T-helper 1 cell treated with Interleukin-12 subunit alpha and Interleukin-12 subunit beta and Interleukin-4 antibody, amounts not matched to agents 30 ng/mL and 1 ng/mL, for 36 hours (primary cell): ENCODE measurements at regions not wholly inside any gene's neighbourhood (a gene's known extent, or its start where the extent isn't known, plus 50 kb on each side); places are given as distances from the start of the nearest gene placed in this dataset.

Experiments
- intact Hi-C: fragments of 100-400 bp; cut with micrococcal nuclease; formaldehyde crosslinking; loops from one replicate; pipeline ENCODE4 v1.15.1; 2024

GRCh38 chr16:79543219-79543618, 57.3 kb downstream of the MAF start:
- intact Hi-C loops: no loop called here

- intact Hi-C loops: no loop called here
Observed at GRCh38 chr16:79542237-79542774, 58.2 kb downstream of the MAF start.

GRCh38 chr16:79540825-79541595, 59.5 kb downstream of the MAF start:
- intact Hi-C loops: no loop called here

GRCh38 chr16:79537584-79537983, 63.0 kb downstream of the MAF start:
- intact Hi-C loops: no loop called here

- intact Hi-C loops: no loop called here
Observed at GRCh38 chr16:79536958-79537357, 63.6 kb downstream of the MAF start.

GRCh38 chr16:79535130-79535529, 65.4 kb downstream of the MAF start:
- intact Hi-C loops: no loop called here

GRCh38 chr16:79534143-79534542, 66.4 kb downstream of the MAF start:
- intact Hi-C loops: no loop called here

- intact Hi-C loops: no loop called here
Observed at GRCh38 chr16:79533292-79533691, 67.2 kb downstream of the MAF start.

GRCh38 chr16:79532785-79533184, 67.8 kb downstream of the MAF start:
- intact Hi-C loops: no loop called here

GRCh38 chr16:79532273-79532672, 68.3 kb downstream of the MAF start:
- intact Hi-C loops: no loop called here

- intact Hi-C loops: no loop called here
Observed at GRCh38 chr16:79528338-79528737, 72.2 kb downstream of the MAF start.

- intact Hi-C loops: no loop called here
Observed at GRCh38 chr16:79523971-79524370, 76.6 kb downstream of the MAF start.

GRCh38 chr16:79519448-79519847, 81.1 kb downstream of the MAF start:
- intact Hi-C loops: no loop called here

- intact Hi-C loops: no loop called here
Observed at GRCh38 chr16:79517156-79517555, 83.4 kb downstream of the MAF start.

- intact Hi-C loops: no loop called here
Observed at GRCh38 chr16:79510879-79511278, 89.7 kb downstream of the MAF start.

GRCh38 chr16:79509906-79510305, 90.6 kb downstream of the MAF start:
- intact Hi-C loops: no loop called here

- intact Hi-C loops: no loop called here
Observed at GRCh38 chr16:79509211-79509631, 91.3 kb downstream of the MAF start.

- intact Hi-C loops: no loop called here
Observed at GRCh38 chr16:79508294-79508693, 92.2 kb downstream of the MAF start.

GRCh38 chr16:79505344-79505743, 95.2 kb downstream of the MAF start:
- intact Hi-C loops: no loop called here

- intact Hi-C loops: no loop called here
Observed at GRCh38 chr16:79503511-79503910, 97.0 kb downstream of the MAF start.

GRCh38 chr16:79501446-79501845, 99.1 kb downstream of the MAF start:
- intact Hi-C loops: no loop called here

- intact Hi-C loops: no loop called here
Observed at GRCh38 chr16:79500866-79501265, 99.7 kb downstream of the MAF start.

- intact Hi-C loops: no loop called here
Observed at GRCh38 chr16:79500286-79500685, 100.3 kb downstream of the MAF start.
